ENCODE measurements at regions not wholly inside any gene's neighbourhood (a gene's known extent, or its start where the extent isn't known, plus 50 kb on each side); places are given as distances from the start of the nearest gene placed in this dataset.

- TF ChIP-seq POLR2A (IDR thresholded peaks at IDR 0.05) (no peak), CTCF (IDR thresholded peaks at IDR 0.05 in 8 of 11, conservative IDR thresholded peaks at IDR 0.05 in 3 of 11) (no peak), POLR2AphosphoS5 (IDR thresholded peaks at IDR 0.05) (no peak)
These were observed 354.9 kb upstream of the CDH20 start for GRCh38 chr18:60978338-60978737.
